GM12873 (cell line): ENCODE measurements at regions not wholly inside any gene's neighbourhood (a gene's known extent, or its start where the extent isn't known, plus 50 kb on each side); places are given as distances from the start of the nearest gene placed in this dataset.

Source experiments
- CTCF ChIP-seq: IDR thresholded peaks from 2 replicates; pipeline ENCODE4 v1.5.1; 2012; ENCODE audit warnings: low read depth, mild to moderate bottlenecking, moderate library complexity, low read length, control low read depth; ENCODE audit not compliant: insufficient read depth; ENCODE audit errors: missing control alignments

DNA sequence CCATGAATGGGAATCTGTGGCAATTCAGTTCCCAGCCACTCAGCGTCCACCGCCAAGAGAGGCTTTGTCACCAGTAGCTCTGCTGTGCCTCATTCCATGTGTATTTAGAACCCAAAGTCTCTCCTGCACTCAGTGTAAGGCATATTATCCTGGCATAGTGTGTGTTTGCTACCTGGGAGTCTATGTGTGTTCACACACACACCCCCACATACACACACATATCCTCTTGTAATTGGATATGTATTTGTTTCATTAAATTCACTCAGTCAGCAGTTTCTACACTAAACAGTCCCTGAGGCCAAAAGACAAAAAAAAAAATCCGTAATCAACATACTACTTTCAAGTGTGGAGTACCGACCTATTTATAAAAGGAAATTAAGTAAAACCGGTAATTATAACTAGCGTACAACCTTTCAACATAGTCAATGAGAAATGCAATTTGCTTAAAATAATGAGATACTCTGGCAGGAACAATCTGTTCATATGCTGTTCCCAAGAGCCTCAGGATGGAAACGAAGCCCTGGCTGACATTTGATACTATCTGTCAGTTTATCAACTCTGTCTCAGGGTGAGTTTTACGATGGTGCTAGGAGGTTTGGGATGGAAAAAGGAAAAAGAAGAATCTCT lies 425.8 kb upstream of the CELF2 start:
- no peak for TF ChIP-seq CTCF

DNA sequence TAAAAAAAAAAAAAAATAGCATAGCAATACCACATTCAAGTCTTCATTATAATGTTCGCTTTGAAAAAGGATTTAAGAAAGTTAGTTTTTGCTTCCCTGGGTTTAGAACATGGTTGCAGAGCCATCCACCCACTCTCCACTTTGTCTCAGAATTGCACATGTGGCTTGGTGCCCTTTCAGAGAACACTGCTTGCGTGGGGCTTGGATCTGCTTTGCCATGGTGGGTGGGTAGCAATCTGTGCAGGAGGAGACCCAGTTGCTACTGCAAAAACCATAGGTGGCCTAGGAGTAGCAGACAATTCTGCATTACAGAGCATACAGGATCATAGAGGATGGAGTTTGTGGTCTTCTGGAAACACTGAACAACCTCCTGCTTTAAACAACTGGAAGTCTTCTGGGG lies 421.4 kb upstream of the CELF2 start:
- TF ChIP-seq CTCF: no peak

GRCh38 chr10:10598297-10598696 lies 419.4 kb upstream of the CELF2 start:
- TF ChIP-seq CTCF: no peak

DNA sequence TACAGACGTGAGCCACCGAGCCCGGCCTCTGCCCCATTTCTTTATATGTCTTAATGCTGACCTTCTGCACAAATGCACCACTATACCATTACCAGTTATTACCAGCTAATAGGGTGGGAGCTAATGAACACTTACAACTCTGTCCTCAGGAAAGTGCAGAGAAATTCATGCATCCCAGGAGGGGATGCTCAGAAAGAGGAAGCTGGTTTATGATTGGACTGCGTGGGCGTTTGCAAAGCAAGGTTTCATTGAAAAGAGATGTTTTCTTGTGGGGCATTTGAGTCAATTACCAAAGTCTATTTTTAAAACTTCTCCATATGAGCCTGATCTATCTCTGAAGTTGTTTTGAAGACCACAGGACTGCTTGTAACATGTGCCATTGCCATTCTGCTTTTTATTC lies 417.7 kb upstream of the CELF2 start:
- no peak for TF ChIP-seq CTCF

GRCh38 chr10:10605551-10606081 lies 412.1 kb upstream of the CELF2 start:
- no peak for TF ChIP-seq CTCF

DNA sequence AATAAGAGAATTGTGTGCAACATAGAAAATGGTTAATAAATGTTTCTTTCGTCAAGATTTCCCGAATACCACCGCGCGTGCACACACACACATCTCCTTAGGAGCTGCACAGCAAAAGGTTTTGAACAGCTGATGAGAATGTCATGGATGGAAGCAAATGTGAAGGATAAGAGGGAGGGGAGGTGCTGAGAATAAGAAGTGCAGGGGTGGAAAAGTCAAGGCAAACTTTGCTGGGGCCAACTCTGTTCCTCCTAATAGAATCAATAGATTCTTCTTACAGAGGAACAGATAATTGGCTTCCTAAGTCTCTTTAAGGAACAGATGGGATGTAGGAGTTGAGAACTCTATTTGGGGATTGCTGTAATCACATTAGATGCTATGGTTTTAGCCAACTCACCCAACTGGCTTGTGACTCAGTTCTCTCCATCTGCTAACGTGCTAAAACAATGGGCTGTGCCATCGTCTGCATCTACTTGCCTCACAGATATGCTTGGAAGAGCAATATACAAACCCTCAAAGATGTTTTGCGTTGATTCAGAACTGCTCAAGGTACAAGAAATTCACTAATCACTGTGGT lies 408.2 kb upstream of the CELF2 start:
- TF ChIP-seq CTCF: no peak

DNA sequence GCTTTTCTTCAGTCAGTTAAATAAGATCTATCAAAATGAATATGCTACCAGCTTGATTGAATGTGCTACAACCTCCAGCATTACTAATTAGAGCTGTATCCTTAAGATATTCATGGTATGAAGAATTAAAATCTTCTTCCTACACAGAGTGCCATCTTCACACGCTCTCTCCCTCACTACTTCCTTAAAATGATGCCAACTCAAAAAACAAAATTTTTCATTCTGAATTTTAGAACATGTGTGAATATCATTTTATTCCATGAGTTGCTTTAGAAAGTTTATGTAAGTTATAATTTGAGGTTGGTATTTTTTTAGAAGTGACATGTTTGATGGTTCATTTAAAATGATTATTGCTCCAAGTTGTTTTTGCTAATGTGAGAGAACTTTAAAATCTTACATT lies 407.5 kb upstream of the CELF2 start:
- no peak for TF ChIP-seq CTCF
